K562 (cell line): ENCODE measurements at regions not wholly inside any gene's neighbourhood (a gene's known extent, or its start where the extent isn't known, plus 50 kb on each side); places are given as distances from the start of the nearest gene placed in this dataset.

Source experiments
- ATAC-seq: fragments of 200-7000 bp; cut with Tn5 transposase; 3 replicates; pipeline ENCODE4 v1.9.1; 2020; ENCODE audit warnings: moderate library complexity
- BruUV-seq: library from RNA; stranded (reverse); fragments of 400-500 nt; replicated peaks from 2 replicates; lab custom pipeline; 2021; lab: Mats Ljungman, UMichigan
- CTCF ChIA-PET: fragments of 300-600 bp; formaldehyde crosslinking; extraction: SDS; loops from one replicate; lab custom pipeline; 2021; ENCODE audit warnings: low intra/inter-chr PET ratio; lab: Yijun Ruan, JAX
- POLR2A ChIA-PET: fragments of 300-600, 350-650 bp; sonication (Branson Sonifier 250); formaldehyde crosslinking; extraction: SDS; loops from one replicate; lab custom pipeline; 2021; ENCODE audit warnings: antibody characterized with exemption, inconsistent platforms; lab: Yijun Ruan, JAX
- DNase-seq, 4 experiments: peaks; one replicate each; pipeline versions ENCODE4 v3.0.0 to v3.0.0-alpha.2; 2011 to 2018; ENCODE audit warnings: low spot score in 3 of 4, mixed read lengths in 3 of 4; ENCODE audit errors: extremely low read depth in 1 of 4
- FAIRE-seq: peaks from 2 replicates; lab custom pipeline; 2011; peaks lifted over from hg19 to GRCh38; lab: Jason Lieb, UNC
- H2AFZ ChIP-seq: 2 replicates; pipeline ENCODE4 v1.6.0; 2011; ENCODE audit warnings: low read depth, low read length, control low read depth, inconsistent platforms
- H3K27ac ChIP-seq: fragments of 200-600 bp; 3 replicates; pipeline ENCODE4 v1.8.0; 2011; ENCODE audit warnings: low read depth, mild to moderate bottlenecking, control low read depth, inconsistent platforms, low read length, moderate library complexity, mixed read lengths; ENCODE audit errors: extremely low read depth
- H3K27me3 ChIP-seq, 2 experiments: fragments of 300-600 bp in 1 of 2; 2 replicates in 1 of 2; 3 replicates in 1 of 2; pipeline versions ENCODE4 v1.6.0 to v1.8.0; 2011; ENCODE audit warnings: inconsistent platforms in 2 of 2, low read length in 2 of 2, mild to moderate bottlenecking in 1 of 2, mixed read lengths in 1 of 2, moderate library complexity in 1 of 2; ENCODE audit not compliant: control insufficient read depth in 2 of 2, insufficient read depth in 2 of 2
- H3K36me3 ChIP-seq: fragments of 300-600 bp; 3 replicates; pipeline ENCODE4 v1.8.0; 2011; ENCODE audit warnings: mild to moderate bottlenecking, low read length, inconsistent platforms; ENCODE audit not compliant: control insufficient read depth, insufficient read depth
- H3K4me1 ChIP-seq, 2 experiments: fragments of 200-600 bp in 1 of 2; replicated peaks in 1 of 2; 2 replicates in 1 of 2; 3 replicates in 1 of 2; pipeline versions ENCODE4 v1.5.1 to v1.8.0; 2011; ENCODE audit warnings: inconsistent platforms in 2 of 2, low read length in 2 of 2, mild to moderate bottlenecking in 1 of 2, mixed read lengths in 1 of 2, moderate library complexity in 1 of 2; ENCODE audit not compliant: control insufficient read depth in 2 of 2, insufficient read depth in 2 of 2
- H3K4me2 ChIP-seq: 2 replicates; pipeline ENCODE4 v1.6.1; 2011; ENCODE audit warnings: low read length, control low read depth, inconsistent platforms, mixed read lengths; ENCODE audit not compliant: insufficient read depth
- H3K4me3 ChIP-seq: fragments of 200-600 bp; sonication (generic), shearing (Covaris generic); 2 replicates; pipeline ENCODE4 v1.5.1; 2016; ENCODE audit warnings: control low read depth, inconsistent platforms
- H3K79me2 ChIP-seq: fragments of 200-600 bp; 3 replicates; pipeline ENCODE4 v1.8.0; 2011; ENCODE audit warnings: low read length, inconsistent platforms; ENCODE audit not compliant: control insufficient read depth, insufficient read depth
- H3K9ac ChIP-seq, 2 experiments: 2 replicates each; pipeline versions ENCODE4 v1.6.0 to v1.6.1; 2011; ENCODE audit warnings: low read depth in 2 of 2, low read length in 2 of 2, control low read depth in 1 of 2, inconsistent platforms in 1 of 2, mild to moderate bottlenecking in 1 of 2, mixed read lengths in 1 of 2; ENCODE audit not compliant: insufficient read depth in 1 of 2
- H3K9me1 ChIP-seq: one replicate; pipeline ENCODE4 v1.6.0; 2011; ENCODE audit warnings: inconsistent platforms, mild to moderate bottlenecking, low read length, moderate library complexity; ENCODE audit not compliant: control insufficient read depth, insufficient read depth
- H3K9me3 ChIP-seq: replicated peaks from 2 replicates; pipeline ENCODE4 v1.5.1; 2011; ENCODE audit warnings: low read depth, low read length, inconsistent platforms; ENCODE audit not compliant: control insufficient read depth, insufficient read depth
- H4K20me1 ChIP-seq: replicated peaks from 2 replicates; pipeline ENCODE4 v1.6.1; 2011; ENCODE audit warnings: low read length, inconsistent platforms, mixed read lengths; ENCODE audit not compliant: control insufficient read depth, insufficient read depth
- CCAR2 ChIP-seq: fragments of 200-400 bp; formaldehyde crosslinking; IDR thresholded peaks from 2 replicates; pipeline ENCODE4 v1.6.1; 2017; ENCODE audit warnings: mild to moderate bottlenecking, low read depth, low read length
- NFIC ChIP-seq: fragments of 450-650 bp; IDR thresholded peaks from 2 replicates; pipeline ENCODE4 v1.6.1; 2017; ENCODE audit warnings: mild to moderate bottlenecking, inconsistent platforms
- NR3C1 ChIP-seq: sonication (generic); formaldehyde crosslinking; IDR thresholded peaks from 2 replicates; pipeline ENCODE4 v1.8.1; 2022; ENCODE audit warnings: missing genetic modification reagents
- POLR2A ChIP-seq: fragments of 450-650 bp; conservative IDR thresholded peaks from 2 replicates; pipeline ENCODE4 v1.6.1; 2016
- ZNF518B ChIP-seq: fragments of 250-450 bp; sonication (Bioruptor Pico); IDR thresholded peaks from 2 replicates; pipeline ENCODE4 v1.5.0; 2021; ENCODE audit warnings: mild to moderate bottlenecking, moderate library complexity
- WGBS: fragments of 100-300 bp; shearing (Covaris generic); methylation state at CpG from one replicate; pipeline ENCODE4 v1.1.6; 2016; ENCODE audit warnings: low coverage, mixed read lengths; ENCODE audit not compliant: insufficient coverage; ENCODE audit errors: missing lambda C conversion rate; 5-methylcytosine and 5-hydroxymethylcytosine counted together
- in situ Hi-C: fragments of 300-500 bp; cut with MboI; formaldehyde crosslinking; loops from 4 replicates; pipeline ENCODE4 v1.15.0; 2018; ENCODE audit warnings: inconsistent platforms, mixed read lengths
- intact Hi-C: fragments of 100-400 bp; cut with micrococcal nuclease; formaldehyde crosslinking; loops from 2 replicates; pipeline ENCODE4 v1.14.2; 2022

GRCh38 chr9:582775-583174, 258.7 kb upstream of the DMRT1 start:
- H2AFZ ChIP-seq: no peak overlapping the region
- no peak for FAIRE-seq
- in situ Hi-C loops (no loop called here), intact Hi-C loops (no loop called here)
- POLR2A ChIA-PET: no interaction called here
- no peaks in the 10 kb centered on the region for H3K9me3 ChIP-seq
- BruUV-seq: no TSS peak
- 0% methylated on average over 3 of the region's 3 CpGs for WGBS
- no peak overlapping the region for H3K27ac ChIP-seq
- H3K4me1 ChIP-seq: no peaks in the 10 kb centered on the region
- no peak for ATAC-seq
- no peaks in the 10 kb centered on the region for H3K79me2 ChIP-seq
- CTCF ChIA-PET: no interaction called here
- H3K27me3 ChIP-seq: no peaks in the 10 kb centered on the region
- DNase-seq: no peak
- H3K9me1 ChIP-seq: no peaks in the 10 kb centered on the region
- no peaks in the 10 kb centered on the region for H3K36me3 ChIP-seq
- peak; percentile 72 for TF ChIP-seq NFIC
- no peak for TF ChIP-seq NR3C1
- TF ChIP-seq POLR2A: no peak
- H3K9ac ChIP-seq: no peak overlapping the region
- no peak overlapping the region for H3K4me3 ChIP-seq
- no peak overlapping the region for H3K4me2 ChIP-seq
- no peaks in the 10 kb centered on the region for H4K20me1 ChIP-seq

- CTCF ChIA-PET: no interaction called here
- H3K4me2 ChIP-seq: no peak overlapping the region
- no peak overlapping the region for H3K27ac ChIP-seq
- no peaks in the 10 kb centered on the region for H3K4me1 ChIP-seq
- FAIRE-seq: no peak
- no peaks in the 10 kb centered on the region for H3K27me3 ChIP-seq
- TF ChIP-seq CCAR2 (no peak), ZNF518B (CRISPR knock-in tag) (no peak)
- 8% methylated on average over 2 of the region's 2 CpGs for WGBS
- no peak overlapping the region for H3K4me3 ChIP-seq
- H3K36me3 ChIP-seq: no peaks in the 10 kb centered on the region
- H3K9ac ChIP-seq: no peak overlapping the region
- no peaks in the 10 kb centered on the region for H4K20me1 ChIP-seq
- no peak for ATAC-seq
- DNase-seq: no peak
- no TSS peak for BruUV-seq
- POLR2A ChIA-PET: interaction anchor here (0.7 kb wide), 1 partner anchor 11 kb away, joined by 3 read pairs; no protein-coding TSS in a partner anchor
- in situ Hi-C loops (no loop called here), intact Hi-C loops (no loop called here)
- no peak overlapping the region for H2AFZ ChIP-seq
- H3K79me2 ChIP-seq: no peaks in the 10 kb centered on the region
- H3K9me1 ChIP-seq: no peaks in the 10 kb centered on the region
- no peaks in the 10 kb centered on the region for H3K9me3 ChIP-seq
These were observed 254.0 kb upstream of the DMRT1 start for GRCh38 chr9:587527-587926.
